Omental fat pad (tissue), 3 donors: ENCODE measurements at regions not wholly inside any gene's neighbourhood (a gene's known extent, or its start where the extent isn't known, plus 50 kb on each side); places are given as distances from the start of the nearest gene placed in this dataset.

Experiments used
- ATAC-seq: fragments of 150-250 bp; one replicate; pipeline ENCODE4 v1.9.1; 2016; ENCODE audit warnings: mild to moderate bottlenecking, moderate library complexity; ENCODE audit not compliant: low FRiP score
- DNase-seq: peaks from one replicate; pipeline ENCODE4 v3.0.0-alpha.2; 2019; ENCODE audit warnings: low spot score
- CTCF ChIP-seq, 3 donors: fragments of 450-650 bp; IDR thresholded peaks; one replicate each; pipeline ENCODE4 v1.5.1; 2016 to 2017; ENCODE audit warnings: antibody characterized with exemption in 3 of 3, mild to moderate bottlenecking in 3 of 3, moderate library complexity in 2 of 3

- ATAC-seq (no peak), DNase-seq (no peak)
- TF ChIP-seq CTCF (IDR thresholded peaks at IDR 0.05) = no peak
Measured at GRCh38 chr2:7724336-7724735, 807.1 kb downstream of the RNF144A start.

- no peak for TF ChIP-seq CTCF (IDR thresholded peaks at IDR 0.05)
- no peak for ATAC-seq
- DNase-seq = no peak
Measured at GRCh38 chr2:7725171-7725849, 808.1 kb downstream of the RNF144A start.

GRCh38 chr2:7725850-7726242 is 808.6 kb downstream of the RNF144A start:
- TF ChIP-seq CTCF (IDR thresholded peaks at IDR 0.05) = no peak
- no peak for ATAC-seq
- no peak for DNase-seq

- ATAC-seq (no peak), DNase-seq (no peak)
- TF ChIP-seq CTCF (IDR thresholded peaks at IDR 0.05) = no peak
Measured at GRCh38 chr2:7726989-7727388, 809.8 kb downstream of the RNF144A start.

- TF ChIP-seq CTCF (IDR thresholded peaks at IDR 0.05) = no peak
- DNase-seq = no peak
- ATAC-seq = no peak
Measured at GRCh38 chr2:7728388-7728787, 811.2 kb downstream of the RNF144A start.

DNA sequence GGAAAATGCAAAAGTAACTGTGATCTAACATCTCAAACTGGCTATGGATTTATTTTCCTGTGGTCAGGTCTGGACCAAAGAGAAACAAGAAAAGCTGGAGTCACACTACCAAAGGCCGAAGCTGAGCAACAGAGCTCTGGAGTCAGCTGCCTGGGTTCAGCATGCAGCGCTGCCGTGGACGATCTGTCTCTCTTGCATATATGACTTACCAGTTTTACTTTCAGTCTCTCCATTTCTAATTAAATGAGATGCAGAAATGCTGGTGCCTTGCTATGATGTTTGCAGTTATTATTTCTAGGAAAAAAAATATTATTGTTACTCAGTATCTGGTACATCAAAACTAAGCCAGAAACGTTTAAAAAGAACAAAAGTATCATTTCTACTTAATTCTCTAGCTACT is 813.2 kb downstream of the RNF144A start:
- DNase-seq (no peak), ATAC-seq (no peak)
- no peak for TF ChIP-seq CTCF (IDR thresholded peaks at IDR 0.05)

DNA sequence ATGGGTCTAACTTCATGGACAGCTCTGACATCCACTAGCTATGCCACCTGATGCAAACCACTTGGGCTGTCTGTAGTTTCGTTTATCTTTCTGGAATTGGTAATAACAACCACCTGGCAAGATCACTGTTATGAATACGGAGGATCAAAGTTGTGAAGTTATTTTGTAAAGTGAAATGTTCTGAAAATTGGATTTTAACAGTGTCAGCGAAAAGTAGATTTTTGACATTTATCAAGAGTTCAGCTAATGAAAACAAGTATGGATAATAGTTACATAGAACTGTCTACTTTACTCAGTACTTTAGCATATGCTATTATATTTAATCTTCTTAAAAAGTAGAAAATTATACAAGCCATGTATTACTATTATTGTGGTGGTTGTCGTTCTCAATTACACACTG is 813.8 kb downstream of the RNF144A start:
- TF ChIP-seq CTCF (IDR thresholded peaks at IDR 0.05) = no peak
- DNase-seq = no peak
- ATAC-seq = no peak
